ENCODE measurements at regions not wholly inside any gene's neighbourhood (a gene's known extent, or its start where the extent isn't known, plus 50 kb on each side); places are given as distances from the start of the nearest gene placed in this dataset.

DNA sequence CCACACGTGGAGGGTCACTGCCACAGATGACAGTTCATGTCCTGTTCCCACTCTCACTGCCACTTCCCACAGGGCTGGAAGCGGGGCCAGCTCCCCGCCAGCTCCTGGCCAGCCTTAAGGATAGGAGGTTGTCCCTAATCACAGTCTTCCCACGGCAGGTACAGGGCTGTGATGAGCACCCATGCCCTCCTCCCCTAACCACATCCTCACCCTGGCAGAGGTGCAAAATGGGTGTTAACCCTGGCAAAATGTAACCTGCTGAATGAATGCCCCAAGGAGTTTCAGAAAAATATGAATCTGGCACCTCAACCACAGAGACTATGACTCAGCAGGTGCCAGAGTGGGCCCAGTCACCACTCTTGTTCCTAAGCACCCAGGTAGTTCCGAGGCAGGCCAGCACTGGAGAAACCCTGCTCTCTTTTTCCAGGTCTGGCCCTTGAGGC, 185.1 kb upstream of the TPM1 start:
- H3K27me3 ChIP-seq = no peaks in the 10 kb centered on the region
- H3K9me3 ChIP-seq = no peaks in the 10 kb centered on the region
- no peaks in the 10 kb centered on the region for H3K36me3 ChIP-seq
- intact Hi-C loops (cut with DNase I; ENCODE audit: low total_unique reads) = no loop called here
- peak overlapping the region in 1 of 5 donors; percentile 60 for H3K27ac ChIP-seq
- no peak for DNase-seq
- H3K4me1 ChIP-seq = peaks cover 0 to 25% (median 16%) of the 10 kb centered on the region in 4 donors
- no peak for TF ChIP-seq POLR2AphosphoS5 (IDR thresholded peaks at IDR 0.05)
- TF ChIP-seq EP300 (IDR thresholded peaks at IDR 0.05) = no peak
- TF ChIP-seq, protein P1, sequence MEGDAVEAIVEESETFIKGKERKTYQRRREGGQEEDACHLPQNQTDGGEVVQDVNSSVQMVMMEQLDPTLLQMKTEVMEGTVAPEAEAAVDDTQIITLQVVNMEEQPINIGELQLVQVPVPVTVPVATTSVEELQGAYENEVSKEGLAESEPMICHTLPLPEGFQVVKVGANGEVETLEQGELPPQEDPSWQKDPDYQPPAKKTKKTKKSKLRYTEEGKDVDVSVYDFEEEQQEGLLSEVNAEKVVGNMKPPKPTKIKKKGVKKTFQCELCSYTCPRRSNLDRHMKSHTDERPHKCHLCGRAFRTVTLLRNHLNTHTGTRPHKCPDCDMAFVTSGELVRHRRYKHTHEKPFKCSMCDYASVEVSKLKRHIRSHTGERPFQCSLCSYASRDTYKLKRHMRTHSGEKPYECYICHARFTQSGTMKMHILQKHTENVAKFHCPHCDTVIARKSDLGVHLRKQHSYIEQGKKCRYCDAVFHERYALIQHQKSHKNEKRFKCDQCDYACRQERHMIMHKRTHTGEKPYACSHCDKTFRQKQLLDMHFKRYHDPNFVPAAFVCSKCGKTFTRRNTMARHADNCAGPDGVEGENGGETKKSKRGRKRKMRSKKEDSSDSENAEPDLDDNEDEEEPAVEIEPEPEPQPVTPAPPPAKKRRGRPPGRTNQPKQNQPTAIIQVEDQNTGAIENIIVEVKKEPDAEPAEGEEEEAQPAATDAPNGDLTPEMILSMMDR (IDR thresholded peaks at IDR 0.05) = no peak
- TF ChIP-seq POLR2A (IDR thresholded peaks at IDR 0.05) = no peak
- 60 to 74% (median 63%) methylated on average over 3 to 5 of the region's 5 CpGs for WGBS, 5 donors
- H3K4me3 ChIP-seq = no peak overlapping the region

DNA sequence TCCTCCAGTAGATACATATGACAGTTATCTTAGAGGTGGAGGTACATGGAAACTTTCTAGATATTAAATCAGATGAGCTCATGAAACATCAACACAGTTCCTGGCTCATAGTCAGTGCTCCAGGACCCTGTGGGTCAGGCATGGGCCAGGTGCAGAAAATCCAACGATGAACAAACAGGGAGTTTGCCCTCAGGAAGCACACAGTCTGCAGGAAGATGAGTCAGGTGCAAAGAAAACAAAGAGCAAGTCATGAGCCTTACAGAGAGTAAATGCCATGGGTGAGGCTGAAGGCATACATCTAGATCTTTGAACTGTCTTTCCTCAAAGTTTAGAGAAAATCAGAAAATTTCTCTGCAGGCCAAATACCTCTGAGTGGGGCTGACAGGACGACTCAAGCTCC, 184.2 kb upstream of the TPM1 start:
- intact Hi-C loops (cut with DNase I; ENCODE audit: low total_unique reads) = no loop called here
- no peak overlapping the region for H3K4me3 ChIP-seq
- WGBS, 5 donors = 64 to 74% (median 71%) methylated on average over 2 of the region's 2 CpGs
- H3K27me3 ChIP-seq = no peaks in the 10 kb centered on the region
- peaks cover 0 to 23% (median 14%) of the 10 kb centered on the region in 4 donors for H3K4me1 ChIP-seq
- H3K36me3 ChIP-seq = no peaks in the 10 kb centered on the region
- DNase-seq = no peak
- H3K27ac ChIP-seq = peak overlapping the region in 1 of 5 donors; percentile 60
- TF ChIP-seq EP300 (IDR thresholded peaks at IDR 0.05) = no peak
- no peak for TF ChIP-seq POLR2AphosphoS5 (IDR thresholded peaks at IDR 0.05)
- TF ChIP-seq, protein P1 (IDR thresholded peaks at IDR 0.05) = no peak
- TF ChIP-seq POLR2A (IDR thresholded peaks at IDR 0.05) = no peak
- no peaks in the 10 kb centered on the region for H3K9me3 ChIP-seq

DNA sequence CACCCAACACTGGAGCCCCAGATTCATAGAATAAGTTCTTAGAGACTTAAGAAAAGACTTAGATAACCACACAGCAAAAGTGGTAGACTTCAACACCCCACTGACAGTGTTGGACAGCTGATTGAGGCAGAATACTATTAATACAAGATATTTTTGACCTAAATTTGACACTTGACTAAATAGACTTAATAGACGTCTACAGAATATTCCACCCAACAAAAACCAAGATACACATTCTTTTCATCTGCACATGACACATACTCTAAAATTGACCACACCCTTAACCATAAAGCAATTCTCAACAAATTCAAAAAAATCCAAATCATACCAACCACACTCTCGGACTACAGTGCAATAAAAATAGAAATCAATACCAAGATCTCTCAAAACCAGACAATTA, 179.8 kb upstream of the TPM1 start:
- H3K4me1 ChIP-seq = peaks cover 0 to 5% (median under 1%) of the 10 kb centered on the region in 4 donors
- TF ChIP-seq POLR2AphosphoS5 (IDR thresholded peaks at IDR 0.05) (no peak), EP300 (IDR thresholded peaks at IDR 0.05) (no peak), POLR2A (IDR thresholded peaks at IDR 0.05) (no peak)
- TF ChIP-seq, protein P1 (IDR thresholded peaks at IDR 0.05) = no peak
- no peak for DNase-seq
- no peak overlapping the region for H3K27ac ChIP-seq
- H3K4me3 ChIP-seq = no peak overlapping the region
- 78 to 91% (median 85%) methylated on average over 2 of the region's 2 CpGs for WGBS, 5 donors
- H3K27me3 ChIP-seq = no peaks in the 10 kb centered on the region
- H3K9me3 ChIP-seq = no peaks in the 10 kb centered on the region
- intact Hi-C loops (cut with DNase I; ENCODE audit: low total_unique reads) = no loop called here
- H3K36me3 ChIP-seq = no peaks in the 10 kb centered on the region

DNA sequence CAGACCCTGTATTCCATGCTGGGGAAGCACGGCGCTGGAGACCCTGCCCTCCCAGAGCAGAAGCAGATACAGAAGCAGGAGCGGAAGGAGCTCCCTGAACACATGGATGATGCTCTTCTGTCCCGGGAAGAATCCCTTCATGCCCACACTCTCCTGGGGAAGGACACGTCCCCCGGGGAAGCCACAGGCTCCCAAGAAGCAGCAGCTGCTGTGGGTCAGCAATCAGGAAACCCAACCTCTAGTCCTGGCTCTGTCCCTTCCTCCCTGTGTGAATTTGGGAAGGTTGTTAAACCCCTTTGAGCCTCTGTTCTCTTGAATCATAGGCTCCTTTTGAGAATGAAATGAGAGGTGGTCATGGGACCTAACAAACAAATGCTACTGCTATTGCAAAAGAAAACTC, 176.2 kb upstream of the TPM1 start:
- intact Hi-C loops (cut with DNase I; ENCODE audit: low total_unique reads) = no loop called here
- H3K27ac ChIP-seq = peak overlapping the region in 3 of 5 donors; percentile 57 to 82 (median 59)

More for the DNA sequence above, 176.2 kb upstream of the TPM1 start:
- Histone ChIP-seq H3K4me3 (no peak overlapping the region), H3K4me1 (no peaks in the 10 kb centered on the region), H3K9me3 (no peaks in the 10 kb centered on the region), H3K27me3 (no peaks in the 10 kb centered on the region), H3K36me3 (no peaks in the 10 kb centered on the region)
- no peak for TF ChIP-seq POLR2A (IDR thresholded peaks at IDR 0.05)
- TF ChIP-seq, protein P1 (IDR thresholded peaks at IDR 0.05) = no peak
- TF ChIP-seq POLR2AphosphoS5 (IDR thresholded peaks at IDR 0.05) = no peak
- no peak for TF ChIP-seq EP300 (IDR thresholded peaks at IDR 0.05)
- 71 to 85% (median 83%) methylated on average over 6 of the region's 6 CpGs for WGBS, 5 donors
- DNase-seq = no peak
